ENCODE measurements at regions not wholly inside any gene's neighbourhood (a gene's known extent, or its start where the extent isn't known, plus 50 kb on each side); places are given as distances from the start of the nearest gene placed in this dataset.
"Not testable (repeated sequence)": the region's sequence is repeated elsewhere in the genome, so short reads cannot be mapped to it uniquely, and the experiment has no call there.

GRCh38 chr18:38305961-38306360 lies 740.4 kb upstream of the CELF4 start:
- DNase-seq (ENCODE audit: low spot score): no peak

GRCh38 chr18:38301621-38302020 lies 736.0 kb upstream of the CELF4 start:
- DNase-seq (ENCODE audit: low spot score): no peak

GRCh38 chr18:38297910-38298309 lies 732.3 kb upstream of the CELF4 start:
- DNase-seq (ENCODE audit: low spot score): no peak

GRCh38 chr18:38290229-38290628 lies 724.6 kb upstream of the CELF4 start:
- no peak for DNase-seq (ENCODE audit: low spot score)

GRCh38 chr18:38284972-38285371 lies 719.4 kb upstream of the CELF4 start:
- no peak for DNase-seq (ENCODE audit: low spot score)

- DNase-seq (ENCODE audit: low spot score): no peak
Observed at GRCh38 chr18:38263066-38263465, 697.5 kb upstream of the CELF4 start.

GRCh38 chr18:38262661-38263060 lies 697.1 kb upstream of the CELF4 start:
- no peak for DNase-seq (ENCODE audit: low spot score)

GRCh38 chr18:38257661-38258060 lies 692.1 kb upstream of the CELF4 start:
- no peak for DNase-seq (ENCODE audit: low spot score)

GRCh38 chr18:38256366-38256765 lies 690.8 kb upstream of the CELF4 start:
- DNase-seq (ENCODE audit: low spot score): no peak

- no peak for DNase-seq (ENCODE audit: low spot score)
Observed at GRCh38 chr18:38250971-38251370, 685.4 kb upstream of the CELF4 start.

GRCh38 chr18:38244480-38244879 lies 678.9 kb upstream of the CELF4 start:
- no peak for DNase-seq (ENCODE audit: low spot score)

- no peak for DNase-seq (ENCODE audit: low spot score)
Observed at GRCh38 chr18:38243291-38243690, 677.7 kb upstream of the CELF4 start.

GRCh38 chr18:38241736-38242135 lies 676.1 kb upstream of the CELF4 start:
- DNase-seq (ENCODE audit: low spot score): no peak

- DNase-seq (ENCODE audit: low spot score): no peak
Observed at GRCh38 chr18:38241216-38241615, 675.6 kb upstream of the CELF4 start.

- DNase-seq (ENCODE audit: low spot score): no peak
Observed at GRCh38 chr18:38239606-38240005, 674.0 kb upstream of the CELF4 start.

- no peak for DNase-seq (ENCODE audit: low spot score)
Observed at GRCh38 chr18:38237796-38238195, 672.2 kb upstream of the CELF4 start.

GRCh38 chr18:38221476-38222100 lies 656.0 kb upstream of the CELF4 start:
- no peak for DNase-seq (ENCODE audit: low spot score)

- no peak for DNase-seq (ENCODE audit: low spot score)
Observed at GRCh38 chr18:38198956-38199355, 633.4 kb upstream of the CELF4 start.

GRCh38 chr18:38198526-38198925 lies 632.9 kb upstream of the CELF4 start:
- no peak for DNase-seq (ENCODE audit: low spot score)

- no peak for DNase-seq (ENCODE audit: low spot score)
Observed at GRCh38 chr18:38186491-38186890, 620.9 kb upstream of the CELF4 start.

- no peak for DNase-seq (ENCODE audit: low spot score)
Observed at GRCh38 chr18:38174594-38174993, 609.0 kb upstream of the CELF4 start.

GRCh38 chr18:38174173-38174572 lies 608.6 kb upstream of the CELF4 start:
- no peak for DNase-seq (ENCODE audit: low spot score)

- no peak for DNase-seq (ENCODE audit: low spot score)
Observed at GRCh38 chr18:38170845-38171244, 605.2 kb upstream of the CELF4 start.

GRCh38 chr18:38167623-38168022 lies 602.0 kb upstream of the CELF4 start:
- no peak for DNase-seq (ENCODE audit: low spot score)

- DNase-seq (ENCODE audit: low spot score): not testable (repeated sequence)
Observed at GRCh38 chr18:38153116-38153515, 587.5 kb upstream of the CELF4 start.
